ENCODE measurements at regions not wholly inside any gene's neighbourhood (a gene's known extent, or its start where the extent isn't known, plus 50 kb on each side); places are given as distances from the start of the nearest gene placed in this dataset.

GRCh38 chr2:5173876-5174535 lies 518.2 kb upstream of the SOX11 start:
- Histone ChIP-seq H3K9me3 (replicated peaks) (no peaks in the 10 kb centered on the region), H3K27ac (replicated peaks) (no peak overlapping the region), H3K27me3 (ENCODE audit: low read depth) (no peaks in the 10 kb centered on the region), H3K36me3 (no peaks in the 10 kb centered on the region), H3K4me1 (no peaks in the 10 kb centered on the region), H3K4me3 (no peak overlapping the region)
- intact Hi-C loops (cut with micrococcal nuclease): no loop called here
- no peak for DNase-seq
- TF ChIP-seq CTCF (IDR thresholded peaks at IDR 0.05; ENCODE audit: borderline replicate concordance): no peak

GRCh38 chr2:5175231-5175630 lies 517.0 kb upstream of the SOX11 start:
- no peak for TF ChIP-seq CTCF (IDR thresholded peaks at IDR 0.05; ENCODE audit: borderline replicate concordance)

GRCh38 chr2:5176764-5177163 lies 515.4 kb upstream of the SOX11 start:
- Histone ChIP-seq H3K9me3 (replicated peaks) (no peaks in the 10 kb centered on the region), H3K27me3 (ENCODE audit: low read depth) (no peaks in the 10 kb centered on the region)
- intact Hi-C loops (cut with micrococcal nuclease): no loop called here

More at GRCh38 chr2:5175231-5175630, 517.0 kb upstream of the SOX11 start:
- H3K27me3 ChIP-seq (ENCODE audit: low read depth): no peaks in the 10 kb centered on the region
- DNase-seq: no peak
- no peaks in the 10 kb centered on the region for H3K4me1 ChIP-seq
- intact Hi-C loops (cut with micrococcal nuclease): no loop called here
- no peak overlapping the region for H3K27ac ChIP-seq (replicated peaks)
- no peaks in the 10 kb centered on the region for H3K9me3 ChIP-seq (replicated peaks)
- no peaks in the 10 kb centered on the region for H3K36me3 ChIP-seq
- no peak overlapping the region for H3K4me3 ChIP-seq

GRCh38 chr2:5183031-5183430 lies 509.2 kb upstream of the SOX11 start:
- intact Hi-C loops (cut with micrococcal nuclease): no loop called here

More at GRCh38 chr2:5176764-5177163, 515.4 kb upstream of the SOX11 start:
- no peak for TF ChIP-seq CTCF (IDR thresholded peaks at IDR 0.05; ENCODE audit: borderline replicate concordance)
- Histone ChIP-seq H3K27ac (replicated peaks) (no peak overlapping the region), H3K4me1 (no peaks in the 10 kb centered on the region), H3K4me3 (no peak overlapping the region), H3K36me3 (no peaks in the 10 kb centered on the region)
- no peak for DNase-seq

GRCh38 chr2:5187283-5187682 lies 504.9 kb upstream of the SOX11 start:
- H3K9me3 ChIP-seq (replicated peaks): peaks cover 10% of the 10 kb centered on the region
- no peak for TF ChIP-seq CTCF (IDR thresholded peaks at IDR 0.05; ENCODE audit: borderline replicate concordance)
- no peak overlapping the region for H3K4me3 ChIP-seq
- H3K4me1 ChIP-seq: no peaks in the 10 kb centered on the region
- DNase-seq: no peak
- intact Hi-C loops (cut with micrococcal nuclease): no loop called here
- H3K27ac ChIP-seq (replicated peaks): no peak overlapping the region
- no peaks in the 10 kb centered on the region for H3K27me3 ChIP-seq (ENCODE audit: low read depth)
- no peaks in the 10 kb centered on the region for H3K36me3 ChIP-seq

More at GRCh38 chr2:5183031-5183430, 509.2 kb upstream of the SOX11 start:
- TF ChIP-seq CTCF (IDR thresholded peaks at IDR 0.05; ENCODE audit: borderline replicate concordance): no peak
- no peaks in the 10 kb centered on the region for H3K36me3 ChIP-seq
- H3K4me1 ChIP-seq: no peaks in the 10 kb centered on the region
- no peak for DNase-seq
- H3K27ac ChIP-seq (replicated peaks): no peak overlapping the region
- no peak overlapping the region for H3K4me3 ChIP-seq
- no peaks in the 10 kb centered on the region for H3K27me3 ChIP-seq (ENCODE audit: low read depth)
- H3K9me3 ChIP-seq (replicated peaks): peaks cover 10% of the 10 kb centered on the region

All from left ventricle myocardium inferior (tissue), 1 donor.